A204.1 (cell line): ENCODE measurements at regions not wholly inside any gene's neighbourhood (a gene's known extent, or its start where the extent isn't known, plus 50 kb on each side); places are given as distances from the start of the nearest gene placed in this dataset.
"Not testable (repeated sequence)": the region's sequence is repeated elsewhere in the genome, so short reads cannot be mapped to it uniquely, and the experiment has no call there.

Source experiments
- FAIRE-seq: peaks from 2 replicates; lab custom pipeline; 2012; peaks lifted over from hg19 to GRCh38; lab: Jason Lieb, UNC

GRCh38 chr2:83115155-83115554, 1343.9 kb downstream of the SUCLG1 start:
- FAIRE-seq, result no peak

- FAIRE-seq, result no peak
Observed at GRCh38 chr2:83113953-83114352, 1345.1 kb downstream of the SUCLG1 start.

DNA sequence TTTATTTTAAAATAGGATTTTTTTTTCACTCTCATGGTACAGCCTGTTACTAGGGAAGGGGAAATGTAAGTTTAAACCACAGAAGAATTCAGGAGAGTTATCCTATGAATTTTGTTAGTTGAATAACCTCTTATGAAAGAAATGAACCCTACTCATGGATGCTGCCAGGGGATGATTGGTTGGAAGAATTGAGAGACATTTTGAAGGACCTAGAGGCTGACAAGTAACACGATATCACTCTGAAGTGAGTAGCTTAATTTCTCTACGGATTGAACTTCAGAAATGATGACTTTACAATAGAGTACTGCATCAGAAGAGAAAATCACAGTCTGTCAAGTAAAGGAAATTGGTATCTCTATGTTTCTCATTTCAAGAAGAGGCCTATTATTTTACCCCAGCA, 1346.2 kb downstream of the SUCLG1 start:
- FAIRE-seq, result no peak

DNA sequence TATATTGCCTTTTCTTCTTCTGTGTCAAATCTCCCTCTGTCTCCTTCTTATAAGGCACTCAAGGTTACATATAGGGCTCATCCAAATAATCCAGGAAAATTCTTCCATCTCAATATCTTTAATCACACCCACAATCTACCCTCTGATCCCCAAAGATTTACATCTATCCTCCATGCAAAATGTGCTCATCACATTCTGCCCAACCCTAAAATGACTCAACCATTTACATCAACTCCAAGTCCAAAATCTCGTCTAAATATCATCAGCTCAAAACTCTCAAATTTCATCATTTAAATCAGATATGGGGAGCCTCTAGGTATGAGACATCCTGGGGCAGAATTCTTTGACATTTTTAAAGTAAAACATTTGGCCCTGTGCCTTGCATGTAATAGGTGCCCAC, 1349.8 kb downstream of the SUCLG1 start:
- FAIRE-seq, result no peak

- no peak for FAIRE-seq
Observed at GRCh38 chr2:83106853-83107252, 1352.2 kb downstream of the SUCLG1 start.

GRCh38 chr2:83104202-83104601, 1354.9 kb downstream of the SUCLG1 start:
- no peak for FAIRE-seq

- no peak for FAIRE-seq
Observed at GRCh38 chr2:83103613-83104012, 1355.5 kb downstream of the SUCLG1 start.

GRCh38 chr2:83089051-83089450, 1370.0 kb downstream of the SUCLG1 start:
- FAIRE-seq, result not testable (repeated sequence)

DNA sequence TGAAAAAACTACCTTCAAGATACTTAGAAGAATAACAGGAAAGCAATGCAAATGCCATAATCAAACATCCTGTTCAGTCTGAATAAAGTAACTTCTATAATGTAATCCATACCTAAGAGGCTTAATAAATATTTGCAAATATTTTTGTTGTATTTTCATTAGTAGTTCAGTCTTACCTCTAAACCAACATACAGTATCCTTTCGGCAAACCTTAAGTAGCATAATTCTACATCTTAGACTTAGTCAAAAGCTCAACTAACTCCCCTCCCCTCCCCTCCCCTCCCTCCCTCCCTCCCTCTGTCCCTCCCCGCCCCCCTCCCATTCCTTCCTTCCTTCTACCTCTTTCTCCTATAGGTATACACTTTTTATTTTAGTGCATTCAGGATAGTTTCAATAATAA, 1373.2 kb downstream of the SUCLG1 start:
- FAIRE-seq, result no peak

DNA sequence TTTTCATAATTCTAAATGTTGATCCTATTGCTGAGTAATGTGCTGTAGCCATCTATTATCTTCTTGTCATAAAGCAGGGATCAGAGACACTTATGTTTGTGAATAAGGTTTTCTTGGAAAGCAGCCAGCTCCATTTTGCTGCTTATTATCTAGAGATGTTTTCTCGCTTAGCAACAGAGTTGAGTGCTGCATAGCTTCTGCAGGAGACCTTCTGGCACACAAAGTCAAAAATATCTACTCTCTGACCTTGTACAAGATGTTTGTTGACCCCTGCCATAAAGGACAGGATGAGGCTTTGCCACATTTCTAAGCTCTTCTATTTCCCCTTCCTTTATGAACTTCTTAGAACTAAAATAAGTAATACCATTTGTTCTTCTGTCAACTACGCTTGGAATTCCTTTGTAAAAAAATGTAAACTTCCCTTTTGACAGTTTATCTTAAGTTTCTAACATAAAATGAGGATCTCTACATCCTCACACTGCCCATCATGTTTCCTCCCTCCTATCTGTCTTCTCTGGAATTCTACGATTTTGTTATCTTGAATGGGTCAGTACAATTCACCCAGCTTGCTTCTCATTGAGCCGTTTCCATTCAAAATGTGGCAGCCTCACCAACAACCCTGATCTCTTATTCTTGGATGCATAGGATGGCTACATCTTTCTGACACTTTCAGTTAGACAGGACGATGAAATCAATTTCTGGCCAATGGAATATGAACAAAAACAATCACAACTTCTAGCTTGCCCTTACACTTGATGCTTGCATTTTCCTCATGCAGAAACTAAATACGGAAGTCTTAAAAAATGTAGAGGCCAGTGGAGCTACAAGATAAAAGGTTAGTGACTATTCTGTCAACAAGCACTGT, 1377.0 kb downstream of the SUCLG1 start:
- FAIRE-seq, result no peak

DNA sequence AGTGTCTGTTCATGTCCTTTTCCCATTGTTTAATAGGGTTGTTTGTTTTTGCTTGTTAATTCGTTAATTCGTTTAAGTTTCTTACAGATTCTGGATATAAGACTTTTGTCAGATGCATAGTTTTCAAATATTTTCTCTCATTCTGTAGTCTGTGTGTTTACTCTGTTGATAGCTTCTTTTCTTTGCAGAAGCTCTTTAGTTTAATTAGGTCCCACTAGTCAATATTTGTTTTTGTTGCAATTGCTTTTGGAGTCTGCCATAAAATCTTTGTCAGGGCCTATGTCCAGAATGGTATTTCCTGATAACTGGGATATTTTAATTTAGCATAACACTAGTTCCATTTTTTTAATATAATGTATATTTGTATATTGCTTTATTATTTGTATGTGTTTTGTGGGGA, 1380.1 kb downstream of the SUCLG1 start:
- no peak for FAIRE-seq

DNA sequence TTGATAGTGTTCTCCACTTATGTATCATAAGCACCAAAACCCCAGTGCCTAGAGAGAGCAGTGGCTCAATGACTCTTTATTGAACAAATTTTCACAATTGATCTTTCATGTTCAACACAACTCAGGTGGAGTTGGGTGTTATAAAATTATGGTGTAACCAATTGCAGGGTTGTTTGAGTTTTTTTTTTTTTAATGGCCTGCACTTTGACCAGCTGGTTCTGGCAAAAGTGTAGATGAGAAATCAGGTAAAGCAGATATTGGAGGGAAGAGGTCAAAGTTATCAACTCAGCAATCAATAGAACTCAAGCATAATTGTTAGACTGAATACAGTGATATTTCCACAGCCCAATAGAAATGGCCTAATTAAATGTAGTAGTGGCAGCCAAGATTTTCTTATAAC, 1386.3 kb downstream of the SUCLG1 start:
- FAIRE-seq, result no peak

DNA sequence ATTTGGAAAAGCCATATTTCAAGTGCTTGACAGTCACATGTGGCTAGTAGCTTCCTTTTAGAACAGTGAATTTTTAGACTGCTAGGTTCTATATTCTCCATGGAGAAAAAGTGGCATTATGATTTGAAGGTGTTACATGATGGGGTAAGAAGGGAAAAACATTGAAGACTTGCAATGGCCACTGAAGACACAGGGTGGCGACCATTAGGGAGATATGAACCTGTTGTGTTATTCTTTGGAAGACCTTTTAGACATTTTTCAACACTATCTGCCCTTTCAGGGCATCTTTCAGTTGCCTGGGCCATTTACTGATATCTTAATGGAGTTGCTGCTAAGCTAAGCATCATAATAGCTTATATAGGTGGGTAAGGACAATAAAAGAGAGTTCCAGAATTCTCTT, 1387.2 kb downstream of the SUCLG1 start:
- FAIRE-seq, result no peak

DNA sequence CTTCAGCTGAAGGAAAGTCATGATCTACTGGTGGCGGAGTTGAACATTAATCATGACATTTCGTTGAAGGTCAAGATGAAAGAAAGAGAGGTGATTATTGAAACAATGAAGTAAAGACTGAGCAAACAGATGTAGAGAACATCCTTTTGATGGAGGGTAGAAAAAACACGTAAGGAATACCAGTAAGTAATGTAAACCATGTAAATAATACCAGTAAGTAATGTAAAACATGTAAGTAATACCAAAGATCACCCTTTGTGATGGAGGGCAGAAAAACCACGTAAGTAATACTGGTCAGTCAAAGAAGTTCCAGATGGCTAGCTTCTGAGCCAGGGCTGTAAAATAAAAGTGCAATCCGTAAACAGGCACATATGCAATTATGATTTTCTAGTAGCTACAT, 1387.7 kb downstream of the SUCLG1 start:
- no peak for FAIRE-seq

- no peak for FAIRE-seq
Observed at GRCh38 chr2:83069724-83070123, 1389.4 kb downstream of the SUCLG1 start.

DNA sequence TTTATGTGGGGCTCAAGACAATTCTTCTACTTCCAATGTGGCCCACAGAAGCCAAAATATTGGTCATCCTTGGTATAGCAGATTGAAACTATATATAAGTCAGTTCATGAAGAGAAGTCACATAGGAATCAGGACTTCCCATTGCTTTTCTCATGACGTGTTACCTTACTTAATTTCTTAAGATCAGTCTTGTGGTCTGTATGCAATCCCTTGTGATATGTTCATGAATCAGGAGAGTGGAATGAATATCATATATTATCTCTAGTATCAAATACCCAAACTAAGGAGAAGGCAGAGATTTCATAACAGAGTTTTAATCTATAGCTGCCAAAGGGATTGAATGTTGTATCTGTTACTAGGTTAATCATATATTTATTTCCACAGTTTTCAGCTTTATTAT, 1390.4 kb downstream of the SUCLG1 start:
- FAIRE-seq, result no peak

- FAIRE-seq, result no peak
Observed at GRCh38 chr2:83067947-83068346, 1391.1 kb downstream of the SUCLG1 start.

DNA sequence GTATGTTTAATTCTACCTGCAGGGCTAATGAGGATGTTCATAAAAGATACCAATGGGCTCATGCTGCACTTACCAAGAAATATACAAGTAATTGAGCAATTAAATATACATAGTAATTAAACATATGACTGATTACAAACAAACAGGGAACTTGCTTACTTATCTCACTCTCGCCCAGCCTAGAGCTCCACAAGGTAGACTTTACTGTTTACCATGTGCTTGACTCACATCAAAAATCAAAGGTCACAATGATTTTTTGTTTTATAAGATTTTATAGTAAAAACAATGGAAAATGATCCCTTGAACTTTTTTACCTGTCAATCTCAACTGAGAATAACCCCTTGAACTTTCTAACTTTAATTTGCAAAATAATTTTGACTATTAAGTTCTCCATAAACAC, 1395.1 kb downstream of the SUCLG1 start:
- no peak for FAIRE-seq

GRCh38 chr2:83063511-83063910, 1395.6 kb downstream of the SUCLG1 start:
- FAIRE-seq, result no peak

GRCh38 chr2:83058683-83059082, 1400.4 kb downstream of the SUCLG1 start:
- FAIRE-seq, result no peak

DNA sequence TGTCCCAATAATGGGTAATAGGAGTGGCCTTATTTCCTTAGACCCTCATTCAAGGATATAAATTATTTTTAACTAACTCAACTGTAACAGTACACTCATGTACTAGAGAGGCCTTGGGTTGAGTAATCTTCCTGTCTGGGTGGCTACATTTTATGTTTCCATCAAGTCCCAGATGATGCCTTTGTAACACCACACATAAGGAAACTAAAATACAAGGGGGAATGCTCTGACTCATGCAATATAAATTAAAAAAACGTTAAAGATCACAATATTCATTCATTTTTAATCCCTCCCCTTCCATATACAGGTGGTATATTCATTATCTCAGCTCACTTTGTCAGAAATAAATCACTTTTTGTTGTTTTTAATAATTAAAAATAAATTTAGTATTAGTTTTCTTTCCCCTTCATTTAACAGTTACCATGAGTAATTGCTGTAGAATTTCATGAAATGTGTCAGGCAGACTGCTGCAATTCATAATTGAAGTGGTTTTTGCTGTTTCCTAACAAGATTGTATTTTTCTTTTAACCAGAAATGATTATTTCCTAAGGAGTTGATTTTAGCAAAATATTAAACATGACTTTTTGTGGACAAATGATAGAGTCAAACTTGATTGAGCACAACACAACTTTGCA, 1403.6 kb downstream of the SUCLG1 start:
- FAIRE-seq, result no peak

DNA sequence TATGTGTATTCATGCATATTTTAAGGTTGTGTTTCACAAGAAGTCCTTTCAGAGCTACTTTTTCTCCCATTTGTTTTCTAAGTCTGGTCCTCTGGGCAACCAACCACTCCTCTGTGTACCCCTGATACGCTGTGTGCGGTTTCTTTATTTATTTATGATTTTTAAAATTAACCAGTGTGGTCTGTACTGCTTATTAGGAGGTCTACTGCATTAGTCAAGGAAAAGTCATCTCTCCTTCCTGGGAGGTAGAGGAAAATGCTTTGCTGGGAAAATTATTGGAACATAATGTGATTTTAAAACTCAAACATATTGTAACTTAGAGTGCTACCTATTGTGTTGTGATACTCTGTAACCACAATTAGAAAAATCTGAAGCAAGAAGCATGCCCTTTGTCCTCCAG, 1404.3 kb downstream of the SUCLG1 start:
- FAIRE-seq, result no peak

- FAIRE-seq, result no peak
Observed at GRCh38 chr2:83051538-83052170, 1407.4 kb downstream of the SUCLG1 start.

DNA sequence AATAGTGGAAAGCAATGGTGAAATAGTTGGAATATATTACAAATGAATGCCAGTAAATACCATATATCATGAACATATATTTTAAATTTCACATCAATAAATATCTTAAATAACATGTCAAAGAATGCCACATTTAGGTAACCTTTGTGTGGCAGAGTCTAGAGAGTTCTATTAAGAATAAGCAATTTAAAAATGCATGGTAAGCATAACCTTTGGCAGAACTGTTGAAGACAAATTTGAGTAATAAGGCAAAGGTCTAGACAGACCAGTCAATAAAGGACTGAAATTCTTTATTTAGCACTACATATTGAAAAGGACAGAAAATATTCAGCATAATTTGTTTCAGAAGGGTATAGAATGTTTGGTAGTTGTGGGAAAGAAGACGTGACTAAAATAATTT, 1417.0 kb downstream of the SUCLG1 start:
- no peak for FAIRE-seq
